GM23338 (cell line): ENCODE measurements at regions not wholly inside any gene's neighbourhood (a gene's known extent, or its start where the extent isn't known, plus 50 kb on each side); places are given as distances from the start of the nearest gene placed in this dataset.

ENCODE experiments used
- ATAC-seq: fragments of 200-7000 bp; cut with Tn5 transposase; 3 replicates; pipeline ENCODE4 v1.9.1; 2020
- DNase-seq: peaks from one replicate; pipeline ENCODE4 v3.0.0-alpha.2; 2015; ENCODE audit warnings: low spot score
- H2AFZ ChIP-seq: fragments of 200-600 bp; sonication (generic); 2 replicates; pipeline ENCODE4 v1.8.0; 2016; ENCODE audit warnings: antibody characterized with exemption, mild to moderate bottlenecking, moderate library complexity
- H3F3A ChIP-seq: fragments of 200-600 bp; sonication (generic); replicated peaks from 2 replicates; pipeline ENCODE4 v1.8.0; 2017; ENCODE audit warnings: antibody characterized with exemption, mixed run types, low read depth
- H3K27ac ChIP-seq: fragments of 200-600 bp; sonication (generic); 2 replicates; pipeline ENCODE4 v1.6.1; 2016; ENCODE audit warnings: low read depth
- H3K27me3 ChIP-seq: fragments of 200-600 bp; sonication (generic); 2 replicates; pipeline ENCODE4 v1.8.0; 2016; ENCODE audit warnings: mild to moderate bottlenecking, mixed run types, moderate library complexity; ENCODE audit not compliant: insufficient read depth
- H3K36me3 ChIP-seq: fragments of 200-600 bp; sonication (generic); 2 replicates; pipeline ENCODE4 v1.8.0; 2016; ENCODE audit warnings: mild to moderate bottlenecking; ENCODE audit not compliant: insufficient read depth
- H3K4me1 ChIP-seq: fragments of 200-600 bp; sonication (generic); 2 replicates; pipeline ENCODE4 v1.8.0; 2016; ENCODE audit warnings: mild to moderate bottlenecking, moderate library complexity; ENCODE audit not compliant: insufficient read depth
- H3K4me2 ChIP-seq: fragments of 200-600 bp; sonication (generic); 2 replicates; pipeline ENCODE4 v1.7.1; 2017; ENCODE audit warnings: mixed run types
- H3K4me3 ChIP-seq: fragments of 200-600 bp; sonication (generic); 2 replicates; pipeline ENCODE4 v1.6.1; 2016; ENCODE audit warnings: mixed run types
- H3K79me2 ChIP-seq: fragments of 200-600 bp; sonication (generic); replicated peaks from 2 replicates; pipeline ENCODE4 v1.8.0; 2017; ENCODE audit warnings: mild to moderate bottlenecking; ENCODE audit not compliant: insufficient read depth
- H3K9me2 ChIP-seq: fragments of 200-600 bp; sonication (generic); 2 replicates; pipeline ENCODE4 v1.8.0; 2017; ENCODE audit not compliant: insufficient read depth
- H4K20me1 ChIP-seq: fragments of 200-600 bp; sonication (generic); replicated peaks from 2 replicates; pipeline ENCODE4 v1.8.0; 2017; ENCODE audit warnings: mild to moderate bottlenecking; ENCODE audit not compliant: insufficient read depth
- H3K27ac Mint-ChIP-seq: 2 replicates; pipeline ENCODE4 v1.8.0; 2020; ENCODE audit warnings: inconsistent platforms, mild to moderate bottlenecking, moderate library complexity, mixed read lengths
- H3K27me3 Mint-ChIP-seq: 3 replicates; pipeline ENCODE4 v1.8.0; 2022; ENCODE audit warnings: low read depth, mild to moderate bottlenecking, moderate library complexity, mixed read lengths, inconsistent platforms; ENCODE audit not compliant: insufficient read depth, poor library complexity
- H3K36me3 Mint-ChIP-seq: 3 replicates; pipeline ENCODE4 v1.8.0; 2021; ENCODE audit warnings: low read depth, mild to moderate bottlenecking, inconsistent platforms, moderate library complexity, mixed read lengths
- H3K4me1 Mint-ChIP-seq: 3 replicates; pipeline ENCODE4 v1.8.0; 2020; ENCODE audit warnings: mild to moderate bottlenecking, inconsistent platforms, mixed read lengths
- H3K4me3 Mint-ChIP-seq: 3 replicates; pipeline ENCODE4 v1.8.0; 2021; ENCODE audit warnings: moderate library complexity, mild to moderate bottlenecking, inconsistent platforms, mixed read lengths
- H3K9me3 Mint-ChIP-seq: 3 replicates; pipeline ENCODE4 v1.8.0; 2020; ENCODE audit warnings: moderate library complexity, mild to moderate bottlenecking, inconsistent platforms, mixed read lengths
- CREB1 ChIP-seq: fragments of 250-450 bp; sonication (Bioruptor Pico); IDR thresholded peaks from 2 replicates; pipeline ENCODE4 v1.5.0; 2020; ENCODE audit warnings: low read depth, mild to moderate bottlenecking, moderate library complexity
- CTCF ChIP-seq, 2 experiments: fragments of 200-600 bp in 1 of 2; sonication (generic) in 1 of 2; conservative IDR thresholded peaks; 2 replicates each; pipeline versions ENCODE4 v1.5.1 to v1.6.1; 2016 to 2017; ENCODE audit warnings: antibody characterized with exemption in 2 of 2, low read depth in 2 of 2, mild to moderate bottlenecking in 2 of 2, moderate library complexity in 1 of 2
- ETS1 ChIP-seq: IDR thresholded peaks from 2 replicates; pipeline ENCODE4 v1.6.1; 2016; ENCODE audit warnings: antibody characterized with exemption
- EZH2 ChIP-seq: fragments of 200-600 bp; sonication (generic); IDR thresholded peaks from one replicate; pipeline ENCODE4 v1.8.0; 2017; ENCODE audit warnings: antibody characterized with exemption, mild to moderate bottlenecking, low read depth; ENCODE audit not compliant: unreplicated experiment
- EZH2phosphoT487 ChIP-seq: fragments of 200-600 bp; sonication (generic); IDR thresholded peaks from one replicate; pipeline ENCODE4 v1.8.1; 2018; ENCODE audit warnings: antibody characterized with exemption; ENCODE audit not compliant: unreplicated experiment
- JUNB ChIP-seq: IDR thresholded peaks from one replicate; pipeline ENCODE4 v1.6.1; 2016; ENCODE audit warnings: antibody characterized with exemption; ENCODE audit not compliant: unreplicated experiment
- NANOG ChIP-seq: IDR thresholded peaks from 2 replicates; pipeline ENCODE4 v1.6.1; 2016; ENCODE audit warnings: antibody characterized with exemption, borderline replicate concordance
- POLR2AphosphoS5 ChIP-seq: IDR thresholded peaks from 2 replicates; pipeline ENCODE4 v1.6.1; 2016; ENCODE audit warnings: antibody characterized with exemption, low read depth
- REST ChIP-seq: IDR thresholded peaks from one replicate; pipeline ENCODE4 v1.6.1; 2018; ENCODE audit warnings: antibody characterized with exemption; ENCODE audit not compliant: unreplicated experiment
- STAT1 ChIP-seq: IDR thresholded peaks from one replicate; pipeline ENCODE4 v1.6.1; 2016; ENCODE audit warnings: antibody characterized with exemption; ENCODE audit not compliant: unreplicated experiment
- ZNF114 ChIP-seq: fragments of 250-450 bp; sonication (Bioruptor Pico); IDR thresholded peaks from 2 replicates; pipeline ENCODE4 v1.5.0; 2020; ENCODE audit warnings: mild to moderate bottlenecking, moderate library complexity
- ZNF331 ChIP-seq: fragments of 250-450 bp; sonication (Bioruptor Pico); IDR thresholded peaks from 2 replicates; pipeline ENCODE4 v1.5.0; 2020; ENCODE audit warnings: low read depth, mild to moderate bottlenecking, moderate library complexity
- ZNF462 ChIP-seq: fragments of 250-450 bp; sonication (Bioruptor Pico); IDR thresholded peaks from 2 replicates; pipeline ENCODE4 v1.5.0; 2020; ENCODE audit warnings: mild to moderate bottlenecking, moderate library complexity

- Histone ChIP-seq H3K4me2 (no peak overlapping the region), H4K20me1 (no peaks in the 10 kb centered on the region), H3K27ac (no peak overlapping the region), H3K36me3 (no peaks in the 10 kb centered on the region), H3K4me1 (peaks cover 13% of the 10 kb centered on the region; the same call in 1 of the 2 replicates), H3K27me3 (no peaks in the 10 kb centered on the region), H3K9me2 (no peaks in the 10 kb centered on the region), H3K4me3 (no peak overlapping the region), H3K79me2 (no peaks in the 10 kb centered on the region), H2AFZ (no peak overlapping the region), H3F3A (no peaks in the 10 kb centered on the region)
- no peaks in the 10 kb centered on the region for H3K27me3 Mint-ChIP-seq
- H3K36me3 Mint-ChIP-seq, result no peaks in the 10 kb centered on the region
- ATAC-seq, result no peak
- no peak overlapping the region for H3K27ac Mint-ChIP-seq
- H3K9me3 Mint-ChIP-seq, result no peaks in the 10 kb centered on the region
- DNase-seq, result no peak
- H3K4me3 Mint-ChIP-seq, result no peak overlapping the region
- peaks cover 13% of the 10 kb centered on the region for H3K4me1 Mint-ChIP-seq
- TF ChIP-seq ZNF331 (CRISPR knock-in tag) (no peak), CREB1 (no peak), CTCF (conservative IDR thresholded peaks at IDR 0.05; ENCODE audit: low read depth in 2 of 2) (no peak), ZNF114 (no peak), POLR2AphosphoS5 (no peak), NANOG (no peak), EZH2 (no peak), EZH2phosphoT487 (no peak), STAT1 (no peak), JUNB (no peak), ETS1 (no peak), ZNF462 (CRISPR knock-in tag) (no peak), REST (no peak)
These were observed 215.6 kb upstream of the ATP2B1 start for GRCh38 chr12:89924191-89924590.
